CD4-positive, alpha-beta memory T cell (primary cell): ENCODE measurements at regions not wholly inside any gene's neighbourhood (a gene's known extent, or its start where the extent isn't known, plus 50 kb on each side); places are given as distances from the start of the nearest gene placed in this dataset.

Source experiments
- CTCF ChIA-PET: fragments of 350-600 bp; sonication (Branson Sonifier 250); formaldehyde crosslinking; loops from one replicate; lab custom pipeline; 2021; ENCODE audit warnings: inconsistent platforms; ENCODE audit not compliant: partially characterized antibody; lab: Charles Lee
- POLR2A ChIA-PET: fragments of 350-600 bp; sonication (Branson Sonifier 250); formaldehyde crosslinking; loops from one replicate; lab custom pipeline; 2021; ENCODE audit not compliant: partially characterized antibody; lab: Charles Lee
- DNase-seq, 5 donors: peaks; one replicate each; pipeline versions ENCODE4 v3.0.0 to v3.0.0-alpha.2; 2020 to 2022; ENCODE audit warnings: mixed read lengths in 1 of 5
- H3K27ac ChIP-seq: one replicate; pipeline ENCODE4 v1.7.0; 2013; ENCODE audit warnings: low read depth, low read length
- H3K27me3 ChIP-seq: 2 replicates; pipeline ENCODE4 v1.7.0; 2013; ENCODE audit warnings: mild to moderate bottlenecking, low read length, moderate library complexity; ENCODE audit not compliant: insufficient read depth
- H3K36me3 ChIP-seq: 2 replicates; pipeline ENCODE4 v1.7.0; 2013; ENCODE audit warnings: mild to moderate bottlenecking, low read length, moderate library complexity; ENCODE audit not compliant: insufficient read depth
- H3K4me1 ChIP-seq: 2 replicates; pipeline ENCODE4 v1.7.0; 2013; ENCODE audit warnings: mild to moderate bottlenecking, low read length, moderate library complexity; ENCODE audit not compliant: insufficient read depth
- H3K4me3 ChIP-seq, 2 donors: one replicate each; pipeline ENCODE4 v1.7.0; 2013; ENCODE audit warnings: low read length in 2 of 2, mild to moderate bottlenecking in 1 of 2
- H3K9me3 ChIP-seq, 2 donors: one replicate each; pipeline ENCODE4 v1.7.0; 2013; ENCODE audit warnings: low read length in 2 of 2, control low read depth in 1 of 2; ENCODE audit not compliant: control insufficient read depth in 1 of 2
- H3K27ac Mint-ChIP-seq, 7 donors: one replicate each; pipeline ENCODE4 v1.8.0; 2020 to 2021; ENCODE audit warnings: mixed read lengths in 7 of 7, mild to moderate bottlenecking in 6 of 7, inconsistent platforms in 3 of 7, moderate library complexity in 3 of 7
- H3K27me3 Mint-ChIP-seq, 2 donors: one replicate each; pipeline ENCODE4 v1.8.0; 2020 to 2021; ENCODE audit warnings: mixed read lengths in 2 of 2
- H3K36me3 Mint-ChIP-seq, 2 donors: one replicate each; pipeline ENCODE4 v1.8.0; 2020 to 2021; ENCODE audit warnings: mixed read lengths in 2 of 2, inconsistent platforms in 1 of 2, mild to moderate bottlenecking in 1 of 2
- H3K4me1 Mint-ChIP-seq, 4 donors: one replicate each; pipeline ENCODE4 v1.8.0; 2020 to 2021; ENCODE audit warnings: mixed read lengths in 4 of 4, mild to moderate bottlenecking in 1 of 4
- H3K4me3 Mint-ChIP-seq, 8 donors: one replicate each; pipeline ENCODE4 v1.8.0; 2020 to 2021; ENCODE audit warnings: mixed read lengths in 8 of 8, mild to moderate bottlenecking in 7 of 8, moderate library complexity in 6 of 8, inconsistent platforms in 3 of 8
- H3K9me3 Mint-ChIP-seq, 8 donors: one replicate each; pipeline ENCODE4 v1.8.0; 2020 to 2021; ENCODE audit warnings: mixed read lengths in 8 of 8, mild to moderate bottlenecking in 5 of 8, inconsistent platforms in 3 of 8, moderate library complexity in 1 of 8
- intact Hi-C: fragments of 100-400 bp; cut with micrococcal nuclease; formaldehyde crosslinking; loops from one replicate; pipeline ENCODE4 v1.15.1; 2023

DNA sequence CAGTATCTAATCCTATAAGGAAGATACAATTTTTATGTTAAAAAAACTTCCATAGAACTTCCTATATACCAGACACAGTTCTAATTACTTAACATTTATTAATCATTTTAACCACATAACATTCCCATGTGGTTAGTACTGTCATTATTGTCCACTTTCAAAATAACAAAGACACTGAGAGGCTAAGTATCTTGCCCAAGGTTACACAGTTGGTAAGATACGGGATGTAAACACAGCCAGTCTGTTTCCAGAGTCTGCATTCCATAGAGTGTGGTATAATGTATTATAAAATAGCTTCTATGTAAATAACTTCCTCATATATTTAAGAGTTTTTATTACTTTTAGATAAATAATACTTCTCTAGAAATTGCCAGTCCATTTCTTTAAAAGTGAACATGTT lies 383.3 kb upstream of the ETAA1 start:
- H3K4me1 Mint-ChIP-seq: no peaks in the 10 kb centered on the region
- Histone ChIP-seq H3K4me3 (no peak overlapping the region), H3K27ac (no peak overlapping the region), H3K9me3 (no peaks in the 10 kb centered on the region), H3K36me3 (no peaks in the 10 kb centered on the region), H3K27me3 (no peaks in the 10 kb centered on the region), H3K4me1 (no peaks in the 10 kb centered on the region)
- POLR2A ChIA-PET: no interaction called here
- peaks cover 0 to 4% (median under 1%) of the 10 kb centered on the region in 8 donors for H3K9me3 Mint-ChIP-seq
- intact Hi-C loops: no loop called here
- H3K36me3 Mint-ChIP-seq: no peaks in the 10 kb centered on the region
- no peak overlapping the region for H3K4me3 Mint-ChIP-seq
- CTCF ChIA-PET: no interaction called here
- no peak for DNase-seq
- no peak overlapping the region for H3K27ac Mint-ChIP-seq
- H3K27me3 Mint-ChIP-seq: peaks cover 0 to 1% of the 10 kb centered on the region in 2 donors

- Histone ChIP-seq H3K27ac (no peak overlapping the region), H3K27me3 (no peaks in the 10 kb centered on the region), H3K4me3 (no peak overlapping the region), H3K4me1 (no peaks in the 10 kb centered on the region), H3K36me3 (no peaks in the 10 kb centered on the region), H3K9me3 (no peaks in the 10 kb centered on the region)
- peaks cover 0 to 15% (median 5%) of the 10 kb centered on the region in 8 donors for H3K9me3 Mint-ChIP-seq
- CTCF ChIA-PET: no interaction called here
- no peaks in the 10 kb centered on the region for H3K36me3 Mint-ChIP-seq
- no peak overlapping the region for H3K27ac Mint-ChIP-seq
- DNase-seq: no peak
- intact Hi-C loops: no loop called here
- POLR2A ChIA-PET: no interaction called here
- H3K27me3 Mint-ChIP-seq: peaks cover 0 to 1% of the 10 kb centered on the region in 2 donors
- H3K4me1 Mint-ChIP-seq: no peaks in the 10 kb centered on the region
- no peak overlapping the region for H3K4me3 Mint-ChIP-seq
Measured at GRCh38 chr2:67015681-67016080, 381.5 kb upstream of the ETAA1 start.

GRCh38 chr2:67018301-67018700 lies 378.8 kb upstream of the ETAA1 start:
- intact Hi-C loops: no loop called here
- Histone ChIP-seq H3K36me3 (no peaks in the 10 kb centered on the region), H3K27me3 (no peaks in the 10 kb centered on the region), H3K4me3 (no peak overlapping the region), H3K27ac (no peak overlapping the region), H3K9me3 (no peaks in the 10 kb centered on the region), H3K4me1 (no peaks in the 10 kb centered on the region)
- Mint-ChIP-seq H3K9me3 (peaks cover 0 to 16% (median 7%) of the 10 kb centered on the region in 8 donors), H3K4me1 (no peaks in the 10 kb centered on the region), H3K27ac (no peak overlapping the region), H3K36me3 (no peaks in the 10 kb centered on the region), H3K27me3 (peaks cover 0 to 1% of the 10 kb centered on the region in 2 donors), H3K4me3 (no peak overlapping the region)
- ChIA-PET POLR2A (no interaction called here), CTCF (no interaction called here)
- DNase-seq: no peak

DNA sequence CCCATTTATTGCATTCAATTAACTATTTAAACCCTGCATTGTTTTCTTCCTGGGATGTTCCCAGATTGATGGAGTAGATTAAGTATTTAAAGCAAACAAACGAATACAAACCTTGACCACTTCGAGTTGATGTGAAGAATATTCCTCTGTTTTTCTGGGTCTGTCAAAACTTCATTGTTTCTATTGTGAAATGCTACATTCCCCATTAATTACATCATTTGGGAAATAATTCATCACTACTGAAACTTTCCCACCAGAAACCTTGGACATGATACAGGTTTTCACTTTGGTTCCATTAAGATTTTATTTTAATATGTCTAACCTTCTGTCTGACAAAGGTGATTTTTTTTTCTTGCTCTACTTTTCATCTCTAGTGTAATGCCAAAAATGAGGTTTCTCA lies 365.1 kb upstream of the ETAA1 start:
- no peaks in the 10 kb centered on the region for H3K4me1 Mint-ChIP-seq
- no peak overlapping the region for H3K27ac Mint-ChIP-seq
- Histone ChIP-seq H3K36me3 (no peaks in the 10 kb centered on the region), H3K27ac (no peak overlapping the region), H3K4me3 (no peak overlapping the region), H3K27me3 (no peaks in the 10 kb centered on the region), H3K9me3 (no peaks in the 10 kb centered on the region), H3K4me1 (no peaks in the 10 kb centered on the region)
- POLR2A ChIA-PET: no interaction called here
- H3K36me3 Mint-ChIP-seq: no peaks in the 10 kb centered on the region
- H3K9me3 Mint-ChIP-seq: peaks cover 0 to 2% (median 0%) of the 10 kb centered on the region in 8 donors
- intact Hi-C loops: no loop called here
- no peak for DNase-seq
- H3K27me3 Mint-ChIP-seq: no peaks in the 10 kb centered on the region
- CTCF ChIA-PET: no interaction called here
- no peak overlapping the region for H3K4me3 Mint-ChIP-seq

- CTCF ChIA-PET: no interaction called here
- no peaks in the 10 kb centered on the region for H3K27me3 Mint-ChIP-seq
- no peak overlapping the region for H3K4me3 Mint-ChIP-seq
- no peaks in the 10 kb centered on the region for H3K36me3 Mint-ChIP-seq
- Histone ChIP-seq H3K27ac (no peak overlapping the region), H3K27me3 (no peaks in the 10 kb centered on the region), H3K9me3 (no peaks in the 10 kb centered on the region), H3K36me3 (no peaks in the 10 kb centered on the region), H3K4me1 (no peaks in the 10 kb centered on the region), H3K4me3 (no peak overlapping the region)
- DNase-seq: no peak
- intact Hi-C loops: no loop called here
- no peaks in the 10 kb centered on the region for H3K4me1 Mint-ChIP-seq
- POLR2A ChIA-PET: no interaction called here
- peaks cover 0 to 4% (median 0%) of the 10 kb centered on the region in 8 donors for H3K9me3 Mint-ChIP-seq
- no peak overlapping the region for H3K27ac Mint-ChIP-seq
Measured at GRCh38 chr2:67036444-67036843, 360.7 kb upstream of the ETAA1 start.

- peaks cover 0 to 4% (median 0%) of the 10 kb centered on the region in 8 donors for H3K9me3 Mint-ChIP-seq
- no peaks in the 10 kb centered on the region for H3K36me3 ChIP-seq
- ChIA-PET CTCF (no interaction called here), POLR2A (no interaction called here)
- H3K27ac ChIP-seq: no peak overlapping the region
- no peaks in the 10 kb centered on the region for H3K27me3 Mint-ChIP-seq
- DNase-seq: no peak
- H3K4me3 Mint-ChIP-seq: no peak overlapping the region
- H3K36me3 Mint-ChIP-seq: no peaks in the 10 kb centered on the region
- no peak overlapping the region for H3K27ac Mint-ChIP-seq
- H3K9me3 ChIP-seq: no peaks in the 10 kb centered on the region
- no peaks in the 10 kb centered on the region for H3K4me1 Mint-ChIP-seq
- intact Hi-C loops: no loop called here
- H3K27me3 ChIP-seq: no peaks in the 10 kb centered on the region
- no peaks in the 10 kb centered on the region for H3K4me1 ChIP-seq
- no peak overlapping the region for H3K4me3 ChIP-seq
Measured at GRCh38 chr2:67037655-67038054, 359.5 kb upstream of the ETAA1 start.

- ChIA-PET CTCF (no interaction called here), POLR2A (no interaction called here)
- Histone ChIP-seq H3K36me3 (no peaks in the 10 kb centered on the region), H3K9me3 (no peaks in the 10 kb centered on the region), H3K27me3 (no peaks in the 10 kb centered on the region), H3K4me1 (no peaks in the 10 kb centered on the region), H3K27ac (no peak overlapping the region), H3K4me3 (no peak overlapping the region)
- no peak for DNase-seq
- Mint-ChIP-seq H3K36me3 (no peaks in the 10 kb centered on the region), H3K27me3 (no peaks in the 10 kb centered on the region), H3K4me1 (no peaks in the 10 kb centered on the region), H3K9me3 (peaks cover 0 to 4% (median 0%) of the 10 kb centered on the region in 8 donors), H3K4me3 (no peak overlapping the region), H3K27ac (no peak overlapping the region)
- intact Hi-C loops: no loop called here
Measured at GRCh38 chr2:67038195-67038594, 358.9 kb upstream of the ETAA1 start.

GRCh38 chr2:67039058-67039457 lies 358.1 kb upstream of the ETAA1 start:
- Histone ChIP-seq H3K4me3 (no peak overlapping the region), H3K9me3 (no peaks in the 10 kb centered on the region), H3K36me3 (no peaks in the 10 kb centered on the region), H3K27ac (no peak overlapping the region), H3K4me1 (no peaks in the 10 kb centered on the region), H3K27me3 (no peaks in the 10 kb centered on the region)
- POLR2A ChIA-PET: no interaction called here
- peaks cover 0 to 4% (median 0%) of the 10 kb centered on the region in 8 donors for H3K9me3 Mint-ChIP-seq
- CTCF ChIA-PET: no interaction called here
- no peaks in the 10 kb centered on the region for H3K36me3 Mint-ChIP-seq
- no peaks in the 10 kb centered on the region for H3K27me3 Mint-ChIP-seq
- H3K4me3 Mint-ChIP-seq: no peak overlapping the region
- intact Hi-C loops: no loop called here
- no peaks in the 10 kb centered on the region for H3K4me1 Mint-ChIP-seq
- DNase-seq: no peak
- no peak overlapping the region for H3K27ac Mint-ChIP-seq
